H9 (cell line): ENCODE measurements at regions not wholly inside any gene's neighbourhood (a gene's known extent, or its start where the extent isn't known, plus 50 kb on each side); places are given as distances from the start of the nearest gene placed in this dataset.

Experiments
- DNase-seq: peaks from one replicate; pipeline ENCODE4 v3.0.0-alpha.2; 2017
- H2AFZ ChIP-seq: one replicate; pipeline ENCODE4 v1.6.1; 2013; ENCODE audit warnings: mild to moderate bottlenecking, low read length, control low read depth, moderate library complexity
- H2AK5ac ChIP-seq: 2 replicates; pipeline ENCODE4 v1.6.1; 2013; ENCODE audit warnings: low read length, control low read depth, mixed read lengths; ENCODE audit not compliant: insufficient read length
- H2BK120ac ChIP-seq: one replicate; pipeline ENCODE4 v1.6.1; 2013; ENCODE audit warnings: low read depth, mild to moderate bottlenecking, low read length, control low read depth, inconsistent platforms; ENCODE audit not compliant: poor library complexity, severe bottlenecking
- H2BK12ac ChIP-seq: 2 replicates; pipeline ENCODE4 v1.6.1; 2013; ENCODE audit warnings: low read length, control low read depth, mixed read lengths, low read depth; ENCODE audit not compliant: insufficient read length
- H2BK15ac ChIP-seq: 2 replicates; pipeline ENCODE4 v1.6.1; 2013; ENCODE audit warnings: low read depth, low read length, control low read depth
- H2BK20ac ChIP-seq: one replicate; pipeline ENCODE4 v1.6.1; 2013; ENCODE audit warnings: low read depth, mild to moderate bottlenecking, low read length, control low read depth, inconsistent platforms; ENCODE audit not compliant: poor library complexity, severe bottlenecking
- H2BK5ac ChIP-seq: 2 replicates; pipeline ENCODE4 v1.6.1; 2013; ENCODE audit warnings: low read length, control low read depth, mixed read lengths; ENCODE audit not compliant: insufficient read length
- H3K14ac ChIP-seq: 2 replicates; pipeline ENCODE4 v1.6.1; 2013; ENCODE audit warnings: low read length, control low read depth; ENCODE audit not compliant: insufficient read depth
- H3K18ac ChIP-seq: 2 replicates; pipeline ENCODE4 v1.6.1; 2013; ENCODE audit warnings: low read depth, mild to moderate bottlenecking, mixed read lengths, low read length, control low read depth; ENCODE audit not compliant: insufficient read length
- H3K23ac ChIP-seq: 2 replicates; pipeline ENCODE4 v1.6.1; 2013; ENCODE audit warnings: low read length, control low read depth, mixed read lengths, low read depth; ENCODE audit not compliant: insufficient read length
- H3K23me2 ChIP-seq: 2 replicates; pipeline ENCODE4 v1.6.1; 2013; ENCODE audit warnings: low read depth, mild to moderate bottlenecking, mixed read lengths, low read length, control low read depth; ENCODE audit not compliant: insufficient read length, poor library complexity, severe bottlenecking
- H3K27ac ChIP-seq: 2 replicates; pipeline ENCODE4 v1.5.1; 2013; ENCODE audit warnings: low read length, control low read depth, mixed read lengths, low read depth; ENCODE audit not compliant: insufficient read length
- H3K27me3 ChIP-seq: 2 replicates; pipeline ENCODE4 v1.6.1; 2013; ENCODE audit warnings: low read length, control low read depth, inconsistent platforms; ENCODE audit not compliant: insufficient read depth
- H3K4ac ChIP-seq: 2 replicates; pipeline ENCODE4 v1.6.1; 2013; ENCODE audit warnings: low read depth, mild to moderate bottlenecking, control low read depth, inconsistent platforms, low read length, moderate library complexity
- H3K4me1 ChIP-seq: 2 replicates; pipeline ENCODE4 v1.6.1; 2013; ENCODE audit warnings: low read length, control low read depth, inconsistent platforms; ENCODE audit not compliant: insufficient read depth
- H3K4me2 ChIP-seq: 2 replicates; pipeline ENCODE4 v1.6.1; 2013; ENCODE audit warnings: low read length, control low read depth, mixed read lengths; ENCODE audit not compliant: insufficient read length, insufficient read depth
- H3K56ac ChIP-seq: 2 replicates; pipeline ENCODE4 v1.6.1; 2013; ENCODE audit warnings: low read depth, mild to moderate bottlenecking, mixed read lengths, low read length, control low read depth; ENCODE audit not compliant: insufficient read length
- H3K79me1 ChIP-seq: 2 replicates; pipeline ENCODE4 v1.6.1; 2013; ENCODE audit warnings: low read depth, mild to moderate bottlenecking, moderate library complexity, low read length, control low read depth, inconsistent platforms; ENCODE audit not compliant: insufficient read depth, poor library complexity, severe bottlenecking
- H3K79me2 ChIP-seq: 2 replicates; pipeline ENCODE4 v1.6.1; 2013; ENCODE audit warnings: low read length, control low read depth, inconsistent platforms; ENCODE audit not compliant: insufficient read depth
- H3K9ac ChIP-seq: 2 replicates; pipeline ENCODE4 v1.6.1; 2013; ENCODE audit warnings: low read length, control low read depth, mixed read lengths; ENCODE audit not compliant: insufficient read length; ENCODE audit errors: extremely low read depth
- H3K9me3 ChIP-seq: one replicate; pipeline ENCODE4 v1.6.1; 2013; ENCODE audit warnings: low read depth, low read length, inconsistent platforms; ENCODE audit not compliant: control insufficient read depth
- H3T11ph ChIP-seq: one replicate; pipeline ENCODE4 v1.6.1; 2013; ENCODE audit warnings: mild to moderate bottlenecking, low read length, control low read depth, inconsistent platforms
- H4K20me1 ChIP-seq: one replicate; pipeline ENCODE4 v1.6.1; 2013; ENCODE audit not compliant: control insufficient read depth, insufficient read length, insufficient read depth
- H4K5ac ChIP-seq: 2 replicates; pipeline ENCODE4 v1.6.1; 2013; ENCODE audit warnings: low read depth, mild to moderate bottlenecking, mixed read lengths, low read length, control low read depth; ENCODE audit not compliant: insufficient read length
- H4K8ac ChIP-seq: replicated peaks from 2 replicates; pipeline ENCODE4 v1.6.1; 2013; ENCODE audit warnings: low read length, control low read depth, mixed read lengths, low read depth; ENCODE audit not compliant: insufficient read length
- H4K91ac ChIP-seq: 2 replicates; pipeline ENCODE4 v1.6.1; 2013; ENCODE audit warnings: low read depth, mild to moderate bottlenecking, moderate library complexity, mixed read lengths, low read length, control low read depth; ENCODE audit not compliant: insufficient read length
- H3K27ac Mint-ChIP-seq, 3 experiments: 2 replicates in 2 of 3; 3 replicates in 1 of 3; pipeline ENCODE4 v1.8.0; 2020 to 2021; ENCODE audit warnings: mixed read lengths in 3 of 3, mild to moderate bottlenecking in 1 of 3, moderate library complexity in 1 of 3
- H3K27me3 Mint-ChIP-seq: 2 replicates; pipeline ENCODE4 v1.8.0; 2021; ENCODE audit warnings: low read depth, mild to moderate bottlenecking, moderate library complexity, mixed read lengths
- H3K36me3 Mint-ChIP-seq, 3 experiments: 2 replicates in 2 of 3; 3 replicates in 1 of 3; pipeline ENCODE4 v1.8.0; 2020 to 2021; ENCODE audit warnings: low read depth in 3 of 3, mixed read lengths in 3 of 3; ENCODE audit not compliant: insufficient read depth in 1 of 3
- H3K4me1 Mint-ChIP-seq, 2 experiments: 2 replicates each; pipeline ENCODE4 v1.8.0; 2020; ENCODE audit warnings: mixed read lengths in 2 of 2
- H3K4me3 Mint-ChIP-seq, 2 experiments: 2 replicates in 1 of 2; 3 replicates in 1 of 2; pipeline ENCODE4 v1.8.0; 2020 to 2021; ENCODE audit warnings: mild to moderate bottlenecking in 2 of 2, mixed read lengths in 2 of 2, moderate library complexity in 1 of 2
- H3K9me3 Mint-ChIP-seq, 2 experiments: 2 replicates in 1 of 2; 3 replicates in 1 of 2; pipeline ENCODE4 v1.8.0; 2020; ENCODE audit warnings: mild to moderate bottlenecking in 2 of 2, mixed read lengths in 2 of 2, moderate library complexity in 1 of 2
- CTCF ChIP-seq: fragments of 200-600 bp; sonication (generic); conservative IDR thresholded peaks from 3 replicates; pipeline ENCODE4 v1.8.0; 2021; ENCODE audit warnings: antibody characterized with exemption, mild to moderate bottlenecking

DNA sequence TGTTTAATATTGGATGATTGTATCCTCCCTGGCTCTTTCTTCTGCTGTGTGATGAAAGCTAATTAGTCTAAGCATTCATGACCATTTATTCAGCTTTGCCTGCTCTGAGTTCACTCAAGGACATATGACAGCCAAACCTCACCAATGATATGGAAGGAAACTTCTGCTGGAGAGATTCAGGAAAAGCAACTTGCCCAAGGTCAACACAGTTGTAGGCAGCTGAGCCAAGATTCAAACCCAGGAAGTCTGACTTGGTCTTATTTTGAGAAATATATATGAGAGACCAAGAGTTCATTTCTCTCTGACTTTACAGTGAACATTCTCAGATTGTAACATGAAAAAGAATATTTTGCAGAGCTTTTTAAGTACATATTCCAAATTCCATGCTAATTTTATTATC is 1588.5 kb upstream of the PIK3C3 start:
- H3K4me1 ChIP-seq, result no peaks in the 10 kb centered on the region
- no peaks in the 10 kb centered on the region for H4K20me1 ChIP-seq
- no peaks in the 10 kb centered on the region; a peak in 1 of 5 replicates for H3K9me3 Mint-ChIP-seq
- no peak overlapping the region for H3K27ac ChIP-seq
- H3K14ac ChIP-seq, result no peak overlapping the region
- no peak overlapping the region for H4K8ac ChIP-seq
- H3K9me3 ChIP-seq, result no peaks in the 10 kb centered on the region
- H3K9ac ChIP-seq, result no peak overlapping the region
- no peak overlapping the region for H4K91ac ChIP-seq
- H3K56ac ChIP-seq, result no peak overlapping the region
- H2AK5ac ChIP-seq, result no peak overlapping the region
- DNase-seq, result no peak
- no peak for TF ChIP-seq CTCF
- no peak overlapping the region for H3K4me3 Mint-ChIP-seq
- H3K23ac ChIP-seq, result no peak overlapping the region
- no peaks in the 10 kb centered on the region for H3K27me3 ChIP-seq
- no peak overlapping the region for H3K4ac ChIP-seq
- no peak overlapping the region for H3K27ac Mint-ChIP-seq
- H3K18ac ChIP-seq, result no peak overlapping the region
- H2BK5ac ChIP-seq, result no peak overlapping the region
- H2BK15ac ChIP-seq, result no peak overlapping the region
- H2BK120ac ChIP-seq, result no peak overlapping the region
- no peak overlapping the region for H4K5ac ChIP-seq
- no peaks in the 10 kb centered on the region for H3K4me1 Mint-ChIP-seq
- no peak overlapping the region for H2BK20ac ChIP-seq
- H3K4me2 ChIP-seq, result no peak overlapping the region
- no peaks in the 10 kb centered on the region; the same call in 1 of the 2 replicates for H3K27me3 Mint-ChIP-seq
- H3K79me2 ChIP-seq, result no peaks in the 10 kb centered on the region
- no peaks in the 10 kb centered on the region for H3K36me3 Mint-ChIP-seq
- no peaks in the 10 kb centered on the region for H3K23me2 ChIP-seq
- no peak overlapping the region for H2AFZ ChIP-seq
- H3K79me1 ChIP-seq, result no peaks in the 10 kb centered on the region
- H3T11ph ChIP-seq, result no peak overlapping the region
- H2BK12ac ChIP-seq, result no peak overlapping the region
